Fibroblast of lung (primary cell): ENCODE measurements at regions not wholly inside any gene's neighbourhood (a gene's known extent, or its start where the extent isn't known, plus 50 kb on each side); places are given as distances from the start of the nearest gene placed in this dataset.

ENCODE experiments used
- DNase-seq, 2 donors: peaks; one replicate each; pipeline versions ENCODE4 v3.0.0 to v3.0.0-alpha.2; 2010; ENCODE audit warnings: low read depth in 2 of 2
- H2AFZ ChIP-seq: 2 replicates; pipeline ENCODE4 v1.5.1; 2012; ENCODE audit warnings: low read length, control low read depth, inconsistent platforms
- H3K27ac ChIP-seq: 2 replicates; pipeline ENCODE4 v1.5.1; 2011; ENCODE audit warnings: low read length, control low read depth; ENCODE audit not compliant: insufficient read depth
- H3K27me3 ChIP-seq: 2 replicates; pipeline ENCODE4 v1.5.1; 2011; ENCODE audit warnings: mild to moderate bottlenecking, low read length; ENCODE audit not compliant: control insufficient read depth, insufficient read depth
- H3K36me3 ChIP-seq: 2 replicates; pipeline ENCODE4 v1.5.1; 2011; ENCODE audit warnings: low read length; ENCODE audit not compliant: control insufficient read depth, insufficient read depth
- H3K4me1 ChIP-seq: 2 replicates; pipeline ENCODE4 v1.5.1; 2011; ENCODE audit warnings: low read length; ENCODE audit not compliant: control insufficient read depth, insufficient read depth; ENCODE audit errors: extremely low read depth
- H3K4me2 ChIP-seq: 2 replicates; pipeline ENCODE4 v1.5.1; 2011; ENCODE audit warnings: low read length, control low read depth; ENCODE audit not compliant: insufficient read depth; ENCODE audit errors: extremely low read depth
- H3K4me3 ChIP-seq, 4 experiments: fragments of 200-600 bp in 1 of 4; sonication (generic) in 1 of 4; replicated peaks in 1 of 4; 2 replicates each; pipeline ENCODE4 v1.5.1; 2011 to 2016; ENCODE audit warnings: low read length in 4 of 4, low read depth in 3 of 4, mild to moderate bottlenecking in 3 of 4, control low read depth in 2 of 4, inconsistent platforms in 1 of 4, mixed read lengths in 1 of 4; ENCODE audit not compliant: insufficient read depth in 1 of 4; ENCODE audit errors: control extremely low read depth in 1 of 4
- H3K79me2 ChIP-seq: 2 replicates; pipeline ENCODE4 v1.5.1; 2012; ENCODE audit warnings: mild to moderate bottlenecking, low read length, inconsistent platforms; ENCODE audit not compliant: control insufficient read depth, insufficient read depth
- H3K9ac ChIP-seq: 2 replicates; pipeline ENCODE4 v1.5.1; 2011; ENCODE audit warnings: mild to moderate bottlenecking, low read length, control low read depth; ENCODE audit not compliant: insufficient read depth
- H3K9me3 ChIP-seq: 2 replicates; pipeline ENCODE4 v1.5.1; 2012; ENCODE audit warnings: low read depth, low read length; ENCODE audit not compliant: control insufficient read depth, insufficient read depth
- H4K20me1 ChIP-seq: 2 replicates; pipeline ENCODE4 v1.5.1; 2011; ENCODE audit warnings: low read length; ENCODE audit not compliant: control insufficient read depth, insufficient read depth; ENCODE audit errors: extremely low read depth
- EZH2 ChIP-seq: IDR thresholded peaks from 2 replicates; pipeline ENCODE4 v1.5.1; 2012; ENCODE audit warnings: low read length, control low read depth, mild to moderate bottlenecking; ENCODE audit errors: missing control alignments
- TF ChIP-seq, protein P1 (sequence below), 2 donors: IDR thresholded peaks in 1 of 2; conservative IDR thresholded peaks in 1 of 2; 1 replicate in 1 of 2; 2 replicates in 1 of 2; pipeline ENCODE4 v1.5.1; 2011 to 2012; ENCODE audit warnings: low read length in 2 of 2, control low read depth in 1 of 2, inconsistent platforms in 1 of 2, low read depth in 1 of 2, mild to moderate bottlenecking in 1 of 2

DNA sequence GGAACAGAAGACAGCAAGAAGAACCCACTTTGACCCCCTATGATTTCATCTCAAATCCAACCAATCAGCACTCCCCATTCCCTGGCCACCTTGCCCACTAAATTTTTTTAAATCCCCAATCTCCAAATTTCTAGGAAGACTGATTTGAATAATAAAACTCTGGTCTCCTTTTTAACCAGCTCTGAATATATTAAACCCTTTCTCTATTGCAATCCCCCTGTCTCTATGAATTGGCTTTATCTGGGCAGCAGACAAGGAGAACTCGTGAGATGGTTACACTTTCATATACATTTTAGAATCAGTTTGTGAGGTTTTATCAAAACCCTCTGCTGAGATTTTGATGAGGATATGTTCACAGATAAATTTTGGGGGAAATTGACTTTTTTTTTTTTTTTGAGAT lies 90.3 kb upstream of the TRIM24 start:
- H3K36me3 ChIP-seq: no peaks in the 10 kb centered on the region

DNA sequence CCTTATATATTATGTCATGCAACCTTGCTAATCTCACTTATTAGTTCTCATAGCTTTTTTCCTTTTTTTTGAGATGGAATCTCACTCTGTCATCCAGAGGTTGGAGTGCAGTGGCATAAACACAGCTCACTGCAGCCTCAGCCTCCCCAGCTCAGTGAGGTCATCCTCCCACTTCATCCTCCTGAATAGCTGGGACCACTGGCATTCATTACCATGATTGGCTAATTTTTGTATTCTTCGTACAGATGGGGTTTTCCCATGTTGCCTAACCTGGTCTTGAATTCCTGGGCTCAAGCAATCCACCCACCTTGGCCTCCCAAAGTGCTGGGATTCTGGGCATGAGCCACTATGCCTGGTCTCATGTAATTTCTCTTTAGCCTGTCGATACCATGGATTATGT lies 89.1 kb upstream of the TRIM24 start:
- Histone ChIP-seq H3K4me1 (no peaks in the 10 kb centered on the region), H3K4me3 (no peak overlapping the region), H3K27ac (no peak overlapping the region), H3K9me3 (no peaks in the 10 kb centered on the region), H3K36me3 (no peaks in the 10 kb centered on the region), H4K20me1 (no peaks in the 10 kb centered on the region), H3K27me3 (no peaks in the 10 kb centered on the region), H2AFZ (no peak overlapping the region), H3K79me2 (no peaks in the 10 kb centered on the region), H3K9ac (no peak overlapping the region), H3K4me2 (no peak overlapping the region)
- DNase-seq: no peak
- TF ChIP-seq, protein P1, sequence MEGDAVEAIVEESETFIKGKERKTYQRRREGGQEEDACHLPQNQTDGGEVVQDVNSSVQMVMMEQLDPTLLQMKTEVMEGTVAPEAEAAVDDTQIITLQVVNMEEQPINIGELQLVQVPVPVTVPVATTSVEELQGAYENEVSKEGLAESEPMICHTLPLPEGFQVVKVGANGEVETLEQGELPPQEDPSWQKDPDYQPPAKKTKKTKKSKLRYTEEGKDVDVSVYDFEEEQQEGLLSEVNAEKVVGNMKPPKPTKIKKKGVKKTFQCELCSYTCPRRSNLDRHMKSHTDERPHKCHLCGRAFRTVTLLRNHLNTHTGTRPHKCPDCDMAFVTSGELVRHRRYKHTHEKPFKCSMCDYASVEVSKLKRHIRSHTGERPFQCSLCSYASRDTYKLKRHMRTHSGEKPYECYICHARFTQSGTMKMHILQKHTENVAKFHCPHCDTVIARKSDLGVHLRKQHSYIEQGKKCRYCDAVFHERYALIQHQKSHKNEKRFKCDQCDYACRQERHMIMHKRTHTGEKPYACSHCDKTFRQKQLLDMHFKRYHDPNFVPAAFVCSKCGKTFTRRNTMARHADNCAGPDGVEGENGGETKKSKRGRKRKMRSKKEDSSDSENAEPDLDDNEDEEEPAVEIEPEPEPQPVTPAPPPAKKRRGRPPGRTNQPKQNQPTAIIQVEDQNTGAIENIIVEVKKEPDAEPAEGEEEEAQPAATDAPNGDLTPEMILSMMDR (conservative IDR thresholded peaks at IDR 0.05 in 1 of 2, IDR thresholded peaks at IDR 0.05 in 1 of 2; ENCODE audit: low read depth in 1 of 2, low read length in 2 of 2): no peak
- TF ChIP-seq EZH2: no peak

More for the DNA sequence above, 90.3 kb upstream of the TRIM24 start:
- Histone ChIP-seq H3K9ac (no peak overlapping the region), H2AFZ (no peak overlapping the region), H3K4me2 (no peak overlapping the region), H4K20me1 (no peaks in the 10 kb centered on the region), H3K4me1 (no peaks in the 10 kb centered on the region), H3K9me3 (no peaks in the 10 kb centered on the region), H3K27ac (no peak overlapping the region), H3K27me3 (no peaks in the 10 kb centered on the region), H3K79me2 (no peaks in the 10 kb centered on the region), H3K4me3 (no peak overlapping the region)
- no peak for DNase-seq
- TF ChIP-seq EZH2: no peak
- TF ChIP-seq, protein P1 (conservative IDR thresholded peaks at IDR 0.05 in 1 of 2, IDR thresholded peaks at IDR 0.05 in 1 of 2; ENCODE audit: low read depth in 1 of 2, low read length in 2 of 2): no peak

DNA sequence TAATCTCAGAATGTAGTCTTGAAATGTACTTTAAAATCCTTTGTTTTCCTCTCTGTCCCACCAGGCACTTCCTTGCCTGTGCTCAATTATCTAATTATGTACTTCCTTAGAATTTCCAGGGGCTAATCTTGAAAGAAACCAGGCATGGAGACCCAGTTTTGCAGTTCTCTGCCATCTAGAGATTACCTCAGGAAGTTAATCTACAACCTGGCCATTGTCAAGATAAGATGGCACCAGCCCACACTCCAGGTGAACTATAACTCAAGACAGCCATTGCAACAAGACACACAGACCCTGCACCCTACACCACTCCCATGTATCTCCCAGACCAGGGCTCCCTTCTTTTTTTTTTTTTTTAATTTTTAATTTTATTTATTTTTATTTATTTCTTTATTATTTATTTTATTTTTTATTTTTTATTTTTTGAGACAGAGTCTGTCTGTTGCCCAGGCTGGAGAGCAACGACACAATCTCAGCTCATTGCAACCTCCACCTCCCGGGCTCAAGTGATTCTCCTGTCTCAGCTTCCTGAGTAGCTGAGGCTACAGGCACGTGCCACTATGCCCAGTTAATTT lies 85.9 kb upstream of the TRIM24 start:
- H3K9me3 ChIP-seq: no peaks in the 10 kb centered on the region
- H3K27ac ChIP-seq: no peak overlapping the region
- H3K4me3 ChIP-seq: no peak overlapping the region
- H4K20me1 ChIP-seq: no peaks in the 10 kb centered on the region
- H3K9ac ChIP-seq: no peak overlapping the region
- H2AFZ ChIP-seq: no peak overlapping the region
- no peaks in the 10 kb centered on the region for H3K79me2 ChIP-seq
- no peak overlapping the region for H3K4me2 ChIP-seq
- no peaks in the 10 kb centered on the region for H3K27me3 ChIP-seq
- H3K36me3 ChIP-seq: no peaks in the 10 kb centered on the region
- TF ChIP-seq, protein P1 (conservative IDR thresholded peaks at IDR 0.05 in 1 of 2, IDR thresholded peaks at IDR 0.05 in 1 of 2; ENCODE audit: low read depth in 1 of 2, low read length in 2 of 2): no peak
- TF ChIP-seq EZH2: no peak
- no peaks in the 10 kb centered on the region for H3K4me1 ChIP-seq
- no peak for DNase-seq
